H9 (cell line): ENCODE measurements at regions not wholly inside any gene's neighbourhood (a gene's known extent, or its start where the extent isn't known, plus 50 kb on each side); places are given as distances from the start of the nearest gene placed in this dataset.
"Not testable (repeated sequence)": the region's sequence is repeated elsewhere in the genome, so short reads cannot be mapped to it uniquely, and the experiment has no call there.

Experiments used
- DNase-seq: peaks from one replicate; pipeline ENCODE4 v3.0.0-alpha.2; 2017
- H2AFZ ChIP-seq: one replicate; pipeline ENCODE4 v1.6.1; 2013; ENCODE audit warnings: mild to moderate bottlenecking, low read length, control low read depth, moderate library complexity
- H2AK5ac ChIP-seq: 2 replicates; pipeline ENCODE4 v1.6.1; 2013; ENCODE audit warnings: low read length, control low read depth, mixed read lengths; ENCODE audit not compliant: insufficient read length
- H2BK120ac ChIP-seq: one replicate; pipeline ENCODE4 v1.6.1; 2013; ENCODE audit warnings: low read depth, mild to moderate bottlenecking, low read length, control low read depth, inconsistent platforms; ENCODE audit not compliant: poor library complexity, severe bottlenecking
- H2BK12ac ChIP-seq: 2 replicates; pipeline ENCODE4 v1.6.1; 2013; ENCODE audit warnings: low read length, control low read depth, mixed read lengths, low read depth; ENCODE audit not compliant: insufficient read length
- H2BK15ac ChIP-seq: 2 replicates; pipeline ENCODE4 v1.6.1; 2013; ENCODE audit warnings: low read depth, low read length, control low read depth
- H2BK20ac ChIP-seq: one replicate; pipeline ENCODE4 v1.6.1; 2013; ENCODE audit warnings: low read depth, mild to moderate bottlenecking, low read length, control low read depth, inconsistent platforms; ENCODE audit not compliant: poor library complexity, severe bottlenecking
- H2BK5ac ChIP-seq: 2 replicates; pipeline ENCODE4 v1.6.1; 2013; ENCODE audit warnings: low read length, control low read depth, mixed read lengths; ENCODE audit not compliant: insufficient read length
- H3K14ac ChIP-seq: 2 replicates; pipeline ENCODE4 v1.6.1; 2013; ENCODE audit warnings: low read length, control low read depth; ENCODE audit not compliant: insufficient read depth
- H3K18ac ChIP-seq: 2 replicates; pipeline ENCODE4 v1.6.1; 2013; ENCODE audit warnings: low read depth, mild to moderate bottlenecking, mixed read lengths, low read length, control low read depth; ENCODE audit not compliant: insufficient read length
- H3K23ac ChIP-seq: 2 replicates; pipeline ENCODE4 v1.6.1; 2013; ENCODE audit warnings: low read length, control low read depth, mixed read lengths, low read depth; ENCODE audit not compliant: insufficient read length
- H3K23me2 ChIP-seq: 2 replicates; pipeline ENCODE4 v1.6.1; 2013; ENCODE audit warnings: low read depth, mild to moderate bottlenecking, mixed read lengths, low read length, control low read depth; ENCODE audit not compliant: insufficient read length, poor library complexity, severe bottlenecking
- H3K27ac ChIP-seq: 2 replicates; pipeline ENCODE4 v1.5.1; 2013; ENCODE audit warnings: low read length, control low read depth, mixed read lengths, low read depth; ENCODE audit not compliant: insufficient read length
- H3K27me3 ChIP-seq: 2 replicates; pipeline ENCODE4 v1.6.1; 2013; ENCODE audit warnings: low read length, control low read depth, inconsistent platforms; ENCODE audit not compliant: insufficient read depth
- H3K4ac ChIP-seq: 2 replicates; pipeline ENCODE4 v1.6.1; 2013; ENCODE audit warnings: low read depth, mild to moderate bottlenecking, control low read depth, inconsistent platforms, low read length, moderate library complexity
- H3K4me1 ChIP-seq: 2 replicates; pipeline ENCODE4 v1.6.1; 2013; ENCODE audit warnings: low read length, control low read depth, inconsistent platforms; ENCODE audit not compliant: insufficient read depth
- H3K4me2 ChIP-seq: 2 replicates; pipeline ENCODE4 v1.6.1; 2013; ENCODE audit warnings: low read length, control low read depth, mixed read lengths; ENCODE audit not compliant: insufficient read length, insufficient read depth
- H3K56ac ChIP-seq: 2 replicates; pipeline ENCODE4 v1.6.1; 2013; ENCODE audit warnings: low read depth, mild to moderate bottlenecking, mixed read lengths, low read length, control low read depth; ENCODE audit not compliant: insufficient read length
- H3K79me1 ChIP-seq: 2 replicates; pipeline ENCODE4 v1.6.1; 2013; ENCODE audit warnings: low read depth, mild to moderate bottlenecking, moderate library complexity, low read length, control low read depth, inconsistent platforms; ENCODE audit not compliant: insufficient read depth, poor library complexity, severe bottlenecking
- H3K79me2 ChIP-seq: 2 replicates; pipeline ENCODE4 v1.6.1; 2013; ENCODE audit warnings: low read length, control low read depth, inconsistent platforms; ENCODE audit not compliant: insufficient read depth
- H3K9ac ChIP-seq: 2 replicates; pipeline ENCODE4 v1.6.1; 2013; ENCODE audit warnings: low read length, control low read depth, mixed read lengths; ENCODE audit not compliant: insufficient read length; ENCODE audit errors: extremely low read depth
- H3K9me3 ChIP-seq: one replicate; pipeline ENCODE4 v1.6.1; 2013; ENCODE audit warnings: low read depth, low read length, inconsistent platforms; ENCODE audit not compliant: control insufficient read depth
- H3T11ph ChIP-seq: one replicate; pipeline ENCODE4 v1.6.1; 2013; ENCODE audit warnings: mild to moderate bottlenecking, low read length, control low read depth, inconsistent platforms
- H4K20me1 ChIP-seq: one replicate; pipeline ENCODE4 v1.6.1; 2013; ENCODE audit not compliant: control insufficient read depth, insufficient read length, insufficient read depth
- H4K5ac ChIP-seq: 2 replicates; pipeline ENCODE4 v1.6.1; 2013; ENCODE audit warnings: low read depth, mild to moderate bottlenecking, mixed read lengths, low read length, control low read depth; ENCODE audit not compliant: insufficient read length
- H4K8ac ChIP-seq: replicated peaks from 2 replicates; pipeline ENCODE4 v1.6.1; 2013; ENCODE audit warnings: low read length, control low read depth, mixed read lengths, low read depth; ENCODE audit not compliant: insufficient read length
- H4K91ac ChIP-seq: 2 replicates; pipeline ENCODE4 v1.6.1; 2013; ENCODE audit warnings: low read depth, mild to moderate bottlenecking, moderate library complexity, mixed read lengths, low read length, control low read depth; ENCODE audit not compliant: insufficient read length
- H3K27ac Mint-ChIP-seq, 3 experiments: 2 replicates in 2 of 3; 3 replicates in 1 of 3; pipeline ENCODE4 v1.8.0; 2020 to 2021; ENCODE audit warnings: mixed read lengths in 3 of 3, mild to moderate bottlenecking in 1 of 3, moderate library complexity in 1 of 3
- H3K27me3 Mint-ChIP-seq: 2 replicates; pipeline ENCODE4 v1.8.0; 2021; ENCODE audit warnings: low read depth, mild to moderate bottlenecking, moderate library complexity, mixed read lengths
- H3K36me3 Mint-ChIP-seq, 3 experiments: 2 replicates in 2 of 3; 3 replicates in 1 of 3; pipeline ENCODE4 v1.8.0; 2020 to 2021; ENCODE audit warnings: low read depth in 3 of 3, mixed read lengths in 3 of 3; ENCODE audit not compliant: insufficient read depth in 1 of 3
- H3K4me1 Mint-ChIP-seq, 2 experiments: 2 replicates each; pipeline ENCODE4 v1.8.0; 2020; ENCODE audit warnings: mixed read lengths in 2 of 2
- H3K4me3 Mint-ChIP-seq, 2 experiments: 2 replicates in 1 of 2; 3 replicates in 1 of 2; pipeline ENCODE4 v1.8.0; 2020 to 2021; ENCODE audit warnings: mild to moderate bottlenecking in 2 of 2, mixed read lengths in 2 of 2, moderate library complexity in 1 of 2
- H3K9me3 Mint-ChIP-seq, 2 experiments: 2 replicates in 1 of 2; 3 replicates in 1 of 2; pipeline ENCODE4 v1.8.0; 2020; ENCODE audit warnings: mild to moderate bottlenecking in 2 of 2, mixed read lengths in 2 of 2, moderate library complexity in 1 of 2
- WGBS: extraction: QIAGEN DNeasy Blood & Tissue Kit; methylation state at CpG from one replicate; pipeline ENCODE4 v1.1.7; 2013; ENCODE audit warnings: missing lambda C conversion rate, low lambda C conversion rate, mixed read lengths; ENCODE audit not compliant: insufficient read length; ENCODE audit errors: extremely low coverage; 5-methylcytosine and 5-hydroxymethylcytosine counted together

DNA sequence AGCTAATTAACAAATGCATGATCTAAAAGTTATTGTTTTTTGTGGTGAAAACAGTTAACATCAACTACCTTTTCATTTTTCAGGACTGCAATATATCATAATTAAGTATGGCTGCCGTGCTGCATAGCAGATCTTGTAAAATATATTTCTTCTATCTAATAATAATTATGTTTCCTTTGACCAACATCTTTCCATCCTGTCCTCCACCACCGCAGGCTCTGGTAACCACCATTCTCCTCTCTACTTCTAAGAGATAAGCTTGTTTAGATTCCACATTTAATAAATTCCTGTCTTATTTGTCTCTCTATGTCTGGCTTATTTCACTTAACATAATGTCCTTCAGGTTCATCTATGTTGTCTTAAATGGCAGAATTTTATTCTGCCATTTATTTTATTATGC lies 162.3 kb upstream of the TPTE start:
- not testable (repeated sequence) for H2AFZ ChIP-seq, H2BK5ac ChIP-seq, H3K14ac ChIP-seq, H3K4me2 ChIP-seq, H3K27ac ChIP-seq, H2BK20ac ChIP-seq, H3K79me1 ChIP-seq, H3T11ph ChIP-seq, H3K27ac Mint-ChIP-seq, H2BK12ac ChIP-seq, H3K27me3 ChIP-seq, H3K4me1 Mint-ChIP-seq, DNase-seq, H3K4me3 Mint-ChIP-seq, H3K79me2 ChIP-seq, H2BK15ac ChIP-seq, H4K5ac ChIP-seq, H2AK5ac ChIP-seq, H2BK120ac ChIP-seq, H3K27me3 Mint-ChIP-seq, H3K23me2 ChIP-seq, H4K20me1 ChIP-seq, H3K4ac ChIP-seq, H3K18ac ChIP-seq, H3K56ac ChIP-seq, H3K4me1 ChIP-seq, H3K9ac ChIP-seq, H4K8ac ChIP-seq, H3K23ac ChIP-seq, H4K91ac ChIP-seq
- peaks cover 90% of the 10 kb centered on the region for H3K9me3 ChIP-seq
- peaks cover 87 to 89% of the 10 kb centered on the region in 2 experiments for H3K9me3 Mint-ChIP-seq
- peaks cover 19 to 57% (median 37%) of the 10 kb centered on the region in 3 experiments for H3K36me3 Mint-ChIP-seq
- WGBS: no CpG with 5 or more reads among the region's 2 CpGs

DNA sequence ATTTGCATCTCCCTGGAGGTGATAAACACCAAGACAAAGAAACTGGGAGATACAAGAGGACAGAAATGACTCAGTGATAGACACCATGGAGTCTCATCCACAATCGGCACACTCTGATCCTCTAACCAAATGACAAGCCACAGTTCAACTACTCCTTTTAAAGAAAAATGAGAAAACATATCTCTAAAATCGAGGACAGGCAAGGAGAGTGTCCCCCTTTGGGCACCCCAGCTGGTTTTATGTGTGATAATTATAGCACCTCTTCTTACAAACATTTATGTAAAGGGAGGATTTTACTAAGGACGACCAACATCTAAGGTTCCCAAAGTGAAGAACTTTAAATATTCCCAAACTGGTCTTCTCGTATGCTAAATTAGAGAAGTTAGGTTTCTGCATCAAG lies 161.5 kb upstream of the TPTE start:
- H2BK20ac ChIP-seq, H3K79me1 ChIP-seq, H3K27me3 Mint-ChIP-seq, H3K9ac ChIP-seq, H3K27ac ChIP-seq, H3K14ac ChIP-seq, H3K4me2 ChIP-seq, H3T11ph ChIP-seq, H2BK5ac ChIP-seq, H3K23me2 ChIP-seq, H3K4ac ChIP-seq, DNase-seq, H4K20me1 ChIP-seq, H3K4me1 ChIP-seq, H3K27ac Mint-ChIP-seq, H2BK12ac ChIP-seq, H2BK120ac ChIP-seq, H3K56ac ChIP-seq, H3K18ac ChIP-seq, H3K4me1 Mint-ChIP-seq, H4K8ac ChIP-seq, H2AK5ac ChIP-seq, H2AFZ ChIP-seq, H3K27me3 ChIP-seq, H2BK15ac ChIP-seq, H3K79me2 ChIP-seq, H4K91ac ChIP-seq, H3K23ac ChIP-seq, H3K4me3 Mint-ChIP-seq, H4K5ac ChIP-seq: not testable (repeated sequence)
- no CpG with 5 or more reads among the region's 4 CpGs for WGBS
- peaks cover 79 to 81% of the 10 kb centered on the region in 2 experiments for H3K9me3 Mint-ChIP-seq
- peaks cover 19 to 51% (median 34%) of the 10 kb centered on the region in 3 experiments for H3K36me3 Mint-ChIP-seq
- peaks cover 82% of the 10 kb centered on the region for H3K9me3 ChIP-seq
